HEK293 (cell line): ENCODE measurements at regions not wholly inside any gene's neighbourhood (a gene's known extent, or its start where the extent isn't known, plus 50 kb on each side); places are given as distances from the start of the nearest gene placed in this dataset.

Experiments used
- CTCF ChIA-PET: fragments of 350-600 bp; formaldehyde crosslinking; extraction: SDS; loops from one replicate; lab custom pipeline; 2021; ENCODE audit warnings: antibody characterized with exemption; lab: Yijun Ruan, JAX
- POLR2A ChIA-PET: fragments of 300-600 bp; formaldehyde crosslinking; extraction: SDS; loops from one replicate; lab custom pipeline; 2020; ENCODE audit warnings: antibody characterized with exemption, inconsistent platforms; lab: Yijun Ruan, JAX
- H3K27ac ChIP-seq: fragments of 200-500 bp; sonication (Bioruptor generic); 2 replicates; pipeline ENCODE4 v1.5.1; 2014; ENCODE audit warnings: low read depth, low read length, control low read depth, inconsistent platforms; ENCODE audit errors: extremely low read depth
- H3K36me3 ChIP-seq, 2 experiments: fragments of 200-500 bp in 1 of 2; sonication (Bioruptor generic) in 1 of 2; 1 replicate in 1 of 2; 2 replicates in 1 of 2; pipeline ENCODE4 v1.5.1; 2014 to 2017; ENCODE audit warnings: inconsistent platforms in 2 of 2, low read length in 2 of 2; ENCODE audit not compliant: control insufficient read depth in 2 of 2, insufficient read depth in 1 of 2
- H3K4me1 ChIP-seq: fragments of 200-500 bp; sonication (Bioruptor generic); 2 replicates; pipeline ENCODE4 v1.5.1; 2014; ENCODE audit warnings: mild to moderate bottlenecking, low read length, inconsistent platforms; ENCODE audit not compliant: control insufficient read depth, insufficient read depth
- H3K4me3 ChIP-seq: 2 replicates; pipeline ENCODE4 v1.5.1; 2011; ENCODE audit warnings: low read depth, mild to moderate bottlenecking, control low read depth, low read length, moderate library complexity
- H3K9me3 ChIP-seq: fragments of 200-500 bp; sonication (Bioruptor generic); 2 replicates; pipeline ENCODE4 v1.5.1; 2014; ENCODE audit warnings: low read depth, low read length, inconsistent platforms; ENCODE audit not compliant: control insufficient read depth, insufficient read depth
- MEIS1 ChIP-seq: sonication (generic); formaldehyde crosslinking; IDR thresholded peaks from 2 replicates; pipeline ENCODE4 v1.8.1; 2022; ENCODE audit warnings: missing genetic modification reagents, mild to moderate bottlenecking, borderline replicate concordance
- SETDB1 ChIP-seq: IDR thresholded peaks from one replicate; pipeline ENCODE4 v1.6.1; 2017; ENCODE audit warnings: mild to moderate bottlenecking, low read length, moderate library complexity, mixed read lengths; ENCODE audit not compliant: insufficient read length
- SP3 ChIP-seq: fragments of 450-650 bp; formaldehyde crosslinking; IDR thresholded peaks from 2 replicates; pipeline ENCODE4 v1.5.1; 2016; ENCODE audit warnings: missing biosample characterization, missing genetic modification characterization
- ZBTB1 ChIP-seq: fragments of 450-650 bp; formaldehyde crosslinking; IDR thresholded peaks from 2 replicates; pipeline ENCODE4 v1.5.1; 2016; ENCODE audit warnings: missing biosample characterization, missing genetic modification characterization
- ZNF175 ChIP-seq: fragments of 450-650 bp; formaldehyde crosslinking; IDR thresholded peaks from 2 replicates; pipeline ENCODE4 v1.5.1; 2016; ENCODE audit warnings: missing biosample characterization, missing genetic modification characterization
- ZNF292 ChIP-seq: fragments of 450-650 bp; formaldehyde crosslinking; IDR thresholded peaks from 2 replicates; pipeline ENCODE4 v1.5.1; 2016; ENCODE audit warnings: low read depth, missing biosample characterization, missing genetic modification characterization, borderline replicate concordance
- ZNF335 ChIP-seq: fragments of 450-650 bp; formaldehyde crosslinking; conservative IDR thresholded peaks from 2 replicates; pipeline ENCODE4 v1.5.1; 2016; ENCODE audit warnings: missing biosample characterization, missing genetic modification characterization
- ZNF350 ChIP-seq: fragments of 450-650 bp; formaldehyde crosslinking; IDR thresholded peaks from 2 replicates; pipeline ENCODE4 v1.5.0; 2017; ENCODE audit warnings: missing biosample characterization, mild to moderate bottlenecking, missing genetic modification characterization
- ZNF391 ChIP-seq: fragments of 450-650 bp; formaldehyde crosslinking; IDR thresholded peaks from 2 replicates; pipeline ENCODE4 v1.5.1; 2016; ENCODE audit warnings: low read depth, missing biosample characterization, missing genetic modification characterization, borderline replicate concordance
- ZNF394 ChIP-seq: fragments of 450-650 bp; formaldehyde crosslinking; IDR thresholded peaks from 2 replicates; pipeline ENCODE4 v1.5.1; 2016; ENCODE audit warnings: missing biosample characterization, missing genetic modification characterization, mild to moderate bottlenecking, moderate library complexity, borderline replicate concordance
- TF ChIP-seq, protein P1 (sequence below): fragments of 450-650 bp; formaldehyde crosslinking; IDR thresholded peaks from 2 replicates; pipeline ENCODE4 v1.5.1; 2016; ENCODE audit warnings: missing biosample characterization, missing genetic modification characterization
- TF ChIP-seq, protein P2 (sequence below): fragments of 450-650 bp; formaldehyde crosslinking; optimal IDR thresholded peaks from 2 replicates; pipeline ENCODE3; 2016; ENCODE audit warnings: missing biosample characterization, mild to moderate bottlenecking, missing genetic modification characterization
- TF ChIP-seq, protein P3 (sequence below): fragments of 450-650 bp; formaldehyde crosslinking; IDR thresholded peaks from 2 replicates; pipeline ENCODE4 v1.5.1; 2016; ENCODE audit warnings: missing biosample characterization, missing genetic modification characterization

DNA sequence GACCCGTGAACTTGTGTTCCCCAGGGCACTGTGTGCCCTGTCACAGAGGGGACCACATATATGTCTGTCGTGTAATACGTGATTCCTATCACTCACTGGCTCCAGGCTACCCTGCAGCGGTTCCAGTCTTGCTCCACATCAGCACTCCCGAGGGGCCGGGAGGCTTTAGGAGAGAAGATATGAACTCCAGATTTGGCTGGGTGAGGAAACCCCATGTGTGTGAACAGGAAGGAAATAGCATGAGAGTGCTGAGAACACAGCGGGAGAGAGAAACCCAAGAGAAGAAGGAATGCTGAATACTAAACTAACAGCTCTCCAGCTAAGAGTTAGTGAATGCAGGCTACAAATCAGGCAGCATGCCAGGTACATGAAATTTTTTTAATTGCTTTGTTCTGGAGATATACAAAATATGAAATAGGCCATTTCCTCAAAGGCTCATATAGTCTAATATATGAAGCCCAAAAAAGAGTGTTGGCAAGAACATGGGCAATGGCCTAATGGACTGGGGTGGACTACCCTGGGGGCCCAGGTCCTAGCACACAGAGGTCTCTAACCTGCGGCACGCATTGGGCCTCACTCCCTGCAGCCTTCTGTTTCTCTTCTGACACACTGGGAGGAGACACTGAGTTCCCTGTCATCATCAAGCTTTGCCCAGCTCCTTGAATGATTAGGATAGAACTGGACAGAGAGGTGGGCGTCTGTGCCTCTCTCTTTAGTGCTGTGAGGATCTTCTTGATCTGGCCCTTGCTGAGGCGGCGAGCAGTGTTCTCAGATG, 372.8 kb upstream of the RAB6C start:
- H3K4me1 ChIP-seq: no peaks in the 10 kb centered on the region
- H3K4me3 ChIP-seq: no peak overlapping the region
- POLR2A ChIA-PET: no interaction called here
- no peak overlapping the region for H3K27ac ChIP-seq
- CTCF ChIA-PET: no interaction called here
- H3K36me3 ChIP-seq: no peaks in the 10 kb centered on the region
- TF ChIP-seq, protein P1, sequence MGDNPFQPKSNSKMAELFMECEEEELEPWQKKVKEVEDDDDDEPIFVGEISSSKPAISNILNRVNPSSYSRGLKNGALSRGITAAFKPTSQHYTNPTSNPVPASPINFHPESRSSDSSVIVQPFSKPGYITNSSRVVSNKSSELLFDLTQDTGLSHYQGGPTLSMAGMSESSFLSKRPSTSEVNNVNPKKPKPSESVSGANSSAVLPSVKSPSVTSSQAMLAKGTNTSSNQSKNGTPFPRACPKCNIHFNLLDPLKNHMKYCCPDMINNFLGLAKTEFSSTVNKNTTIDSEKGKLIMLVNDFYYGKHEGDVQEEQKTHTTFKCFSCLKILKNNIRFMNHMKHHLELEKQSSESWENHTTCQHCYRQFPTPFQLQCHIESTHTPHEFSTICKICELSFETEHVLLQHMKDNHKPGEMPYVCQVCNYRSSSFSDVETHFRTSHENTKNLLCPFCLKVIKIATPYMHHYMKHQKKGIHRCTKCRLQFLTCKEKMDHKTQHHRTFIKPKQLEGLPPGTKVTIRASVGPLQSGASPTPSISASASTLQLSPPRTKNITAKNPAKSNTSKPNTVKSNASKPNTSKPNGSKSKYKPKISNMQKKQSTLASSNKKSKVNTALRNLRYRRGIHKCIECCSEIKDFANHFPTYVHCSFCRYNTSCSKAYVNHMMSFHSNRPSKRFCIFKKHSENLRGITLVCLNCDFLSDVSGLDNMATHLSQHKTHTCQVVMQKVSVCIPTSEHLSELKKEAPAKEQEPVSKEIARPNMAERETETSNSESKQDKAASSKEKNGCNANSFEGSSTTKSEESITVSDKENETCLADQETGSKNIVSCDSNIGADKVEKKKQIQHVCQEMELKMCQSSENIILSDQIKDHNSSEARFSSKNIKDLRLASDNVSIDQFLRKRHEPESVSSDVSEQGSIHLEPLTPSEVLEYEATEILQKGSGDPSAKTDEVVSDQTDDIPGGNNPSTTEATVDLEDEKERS (tag by site-specific recombination): no peak
- TF ChIP-seq, protein P2, sequence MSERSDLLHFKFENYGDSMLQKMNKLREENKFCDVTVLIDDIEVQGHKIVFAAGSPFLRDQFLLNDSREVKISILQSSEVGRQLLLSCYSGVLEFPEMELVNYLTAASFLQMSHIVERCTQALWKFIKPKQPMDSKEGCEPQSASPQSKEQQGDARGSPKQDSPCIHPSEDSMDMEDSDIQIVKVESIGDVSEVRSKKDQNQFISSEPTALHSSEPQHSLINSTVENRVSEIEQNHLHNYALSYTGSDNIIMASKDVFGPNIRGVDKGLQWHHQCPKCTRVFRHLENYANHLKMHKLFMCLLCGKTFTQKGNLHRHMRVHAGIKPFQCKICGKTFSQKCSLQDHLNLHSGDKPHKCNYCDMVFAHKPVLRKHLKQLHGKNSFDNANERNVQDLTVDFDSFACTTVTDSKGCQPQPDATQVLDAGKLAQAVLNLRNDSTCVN (tag by site-specific recombination): no peak
- no peak for TF ChIP-seq ZNF175 (tag by site-specific recombination)
- TF ChIP-seq SP3: no peak
- TF ChIP-seq ZNF394 (tag by site-specific recombination): no peak
- no peak for TF ChIP-seq ZNF391 (tag by site-specific recombination)
- TF ChIP-seq, protein P3, sequence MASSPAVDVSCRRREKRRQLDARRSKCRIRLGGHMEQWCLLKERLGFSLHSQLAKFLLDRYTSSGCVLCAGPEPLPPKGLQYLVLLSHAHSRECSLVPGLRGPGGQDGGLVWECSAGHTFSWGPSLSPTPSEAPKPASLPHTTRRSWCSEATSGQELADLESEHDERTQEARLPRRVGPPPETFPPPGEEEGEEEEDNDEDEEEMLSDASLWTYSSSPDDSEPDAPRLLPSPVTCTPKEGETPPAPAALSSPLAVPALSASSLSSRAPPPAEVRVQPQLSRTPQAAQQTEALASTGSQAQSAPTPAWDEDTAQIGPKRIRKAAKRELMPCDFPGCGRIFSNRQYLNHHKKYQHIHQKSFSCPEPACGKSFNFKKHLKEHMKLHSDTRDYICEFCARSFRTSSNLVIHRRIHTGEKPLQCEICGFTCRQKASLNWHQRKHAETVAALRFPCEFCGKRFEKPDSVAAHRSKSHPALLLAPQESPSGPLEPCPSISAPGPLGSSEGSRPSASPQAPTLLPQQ: no peak
- H3K9me3 ChIP-seq: no peaks in the 10 kb centered on the region

DNA sequence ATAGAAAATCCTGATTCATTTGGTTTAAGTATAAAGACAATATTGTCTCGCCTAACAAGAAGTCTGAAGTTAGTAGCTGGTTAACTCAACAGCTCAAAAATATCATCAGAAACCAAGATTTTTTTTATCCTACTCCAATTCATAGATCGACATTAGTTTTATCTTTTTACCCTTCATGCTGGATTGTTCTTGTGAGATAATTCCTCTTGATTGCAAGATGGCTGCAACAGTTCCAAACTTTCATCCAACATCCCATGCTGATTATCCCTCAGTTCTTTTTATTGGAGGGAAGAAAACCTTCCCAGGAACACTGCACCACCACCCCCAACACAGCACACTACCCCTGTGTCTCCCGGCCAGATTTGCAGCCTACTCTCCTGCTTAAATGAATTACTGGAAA, 370.2 kb upstream of the RAB6C start:
- Histone ChIP-seq H3K36me3 (no peaks in the 10 kb centered on the region), H3K4me3 (no peak overlapping the region), H3K9me3 (no peaks in the 10 kb centered on the region), H3K4me1 (no peaks in the 10 kb centered on the region), H3K27ac (no peak overlapping the region)
- POLR2A ChIA-PET: no interaction called here
- CTCF ChIA-PET: interaction anchor here (0.6 kb wide), 1 partner anchor 15 kb away, joined by 3 read pairs; no protein-coding TSS in a partner anchor
- TF ChIP-seq MEIS1 (no peak), SETDB1 (peak; percentile 57)

DNA sequence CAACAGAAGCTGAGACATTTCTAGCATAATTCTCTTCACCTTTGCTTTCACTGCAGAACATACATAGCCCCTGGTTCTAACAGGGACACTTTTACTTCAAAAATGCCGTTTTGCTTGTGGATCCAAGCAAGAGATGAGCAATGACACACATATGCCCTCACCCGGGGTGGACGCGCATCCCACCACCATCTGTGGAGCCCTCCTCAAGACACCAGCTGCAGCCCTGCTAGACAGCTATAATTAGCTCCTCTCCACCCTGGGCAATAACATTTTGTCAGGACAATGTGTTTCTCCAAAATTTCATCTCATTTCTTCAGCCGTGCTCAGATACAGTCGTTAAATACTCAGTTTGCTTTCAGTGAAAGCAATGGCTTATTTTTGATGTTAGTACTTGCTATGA, 368.7 kb upstream of the RAB6C start:
- no peak for TF ChIP-seq ZNF335 (tag by site-specific recombination)
- no peak for TF ChIP-seq ZNF350
- TF ChIP-seq ZNF292 (tag by site-specific recombination): no peak
- no peak for TF ChIP-seq ZBTB1
- H3K27ac ChIP-seq: no peak overlapping the region
- H3K4me1 ChIP-seq: no peaks in the 10 kb centered on the region
- H3K36me3 ChIP-seq: no peaks in the 10 kb centered on the region
- no peaks in the 10 kb centered on the region for H3K9me3 ChIP-seq
- H3K4me3 ChIP-seq: no peak overlapping the region
- ChIA-PET CTCF (no interaction called here), POLR2A (no interaction called here)
